Osteoblast (primary cell): ENCODE measurements at regions not wholly inside any gene's neighbourhood (a gene's known extent, or its start where the extent isn't known, plus 50 kb on each side); places are given as distances from the start of the nearest gene placed in this dataset.

Experiments used
- DNase-seq: peaks from one replicate; pipeline ENCODE4 v3.0.0; 2011; ENCODE audit warnings: low spot score, mixed read lengths; ENCODE audit not compliant: insufficient read length; ENCODE audit errors: missing footprints
- H2AFZ ChIP-seq: 2 replicates; pipeline ENCODE4 v1.6.0; 2011; ENCODE audit warnings: mild to moderate bottlenecking, low read length
- H3K27ac ChIP-seq: 2 replicates; pipeline ENCODE4 v1.5.1; 2011; ENCODE audit warnings: mild to moderate bottlenecking, low read depth, low read length, moderate library complexity
- H3K27me3 ChIP-seq: 2 replicates; pipeline ENCODE4 v1.6.0; 2012; ENCODE audit warnings: mild to moderate bottlenecking, control low read depth, inconsistent platforms, low read length, moderate library complexity; ENCODE audit not compliant: insufficient read depth
- H3K36me3 ChIP-seq: 2 replicates; pipeline ENCODE4 v1.5.1; 2011; ENCODE audit warnings: mild to moderate bottlenecking, low read length, control low read depth, moderate library complexity; ENCODE audit not compliant: insufficient read depth
- H3K4me1 ChIP-seq: 2 replicates; pipeline ENCODE4 v1.5.1; 2011; ENCODE audit warnings: mild to moderate bottlenecking, low read length, control low read depth, moderate library complexity; ENCODE audit not compliant: insufficient read depth
- H3K4me2 ChIP-seq: 2 replicates; pipeline ENCODE4 v1.6.0; 2011; ENCODE audit warnings: mild to moderate bottlenecking, low read length; ENCODE audit not compliant: insufficient read depth
- H3K4me3 ChIP-seq: fragments of 200-600 bp; sonication (generic); 3 replicates; pipeline ENCODE4 v1.5.1; 2012; ENCODE audit warnings: mild to moderate bottlenecking, low read length, inconsistent platforms; ENCODE audit not compliant: insufficient read depth
- H3K79me2 ChIP-seq: 2 replicates; pipeline ENCODE4 v1.6.0; 2012; ENCODE audit warnings: mild to moderate bottlenecking, low read length, control low read depth, inconsistent platforms; ENCODE audit not compliant: insufficient read depth
- H3K9me3 ChIP-seq: 2 replicates; pipeline ENCODE4 v1.5.1; 2011; ENCODE audit warnings: low read depth, low read length, control low read depth
- H4K20me1 ChIP-seq: 2 replicates; pipeline ENCODE4 v1.6.0; 2012; ENCODE audit warnings: mild to moderate bottlenecking, low read length, control low read depth; ENCODE audit not compliant: insufficient read depth
- CTCF ChIP-seq: IDR thresholded peaks from 2 replicates; pipeline ENCODE4 v1.5.1; 2011; ENCODE audit warnings: mild to moderate bottlenecking, low read depth, low read length, moderate library complexity; ENCODE audit errors: extremely low read depth

GRCh38 chr14:103209054-103209453, 85.8 kb downstream of the TNFAIP2 start:
- Histone ChIP-seq H3K4me1 (peaks cover 3% of the 10 kb centered on the region), H3K4me3 (no peak overlapping the region), H3K79me2 (no peaks in the 10 kb centered on the region), H3K9me3 (peaks cover 4% of the 10 kb centered on the region), H4K20me1 (no peaks in the 10 kb centered on the region), H3K27ac (peak overlapping the region; percentile 18), H3K27me3 (peaks cover 33% of the 10 kb centered on the region), H2AFZ (no peak overlapping the region), H3K36me3 (no peaks in the 10 kb centered on the region), H3K4me2 (no peak overlapping the region)
- no peak for DNase-seq
- no peak for TF ChIP-seq CTCF

GRCh38 chr14:103209506-103209905, 86.2 kb downstream of the TNFAIP2 start:
- H3K4me2 ChIP-seq = no peak overlapping the region
- H2AFZ ChIP-seq = no peak overlapping the region
- no peak overlapping the region for H3K27ac ChIP-seq
- no peak for DNase-seq
- TF ChIP-seq CTCF = no peak
- H3K4me3 ChIP-seq = no peak overlapping the region
- H3K79me2 ChIP-seq = no peaks in the 10 kb centered on the region
- no peaks in the 10 kb centered on the region for H4K20me1 ChIP-seq
- peaks cover 33% of the 10 kb centered on the region for H3K27me3 ChIP-seq
- H3K9me3 ChIP-seq = peaks cover 1% of the 10 kb centered on the region
- H3K36me3 ChIP-seq = no peaks in the 10 kb centered on the region
- peaks cover 3% of the 10 kb centered on the region for H3K4me1 ChIP-seq

GRCh38 chr14:103213331-103213730, 90.1 kb downstream of the TNFAIP2 start:
- no peak overlapping the region for H2AFZ ChIP-seq
- H4K20me1 ChIP-seq = no peaks in the 10 kb centered on the region
- peaks cover 3% of the 10 kb centered on the region for H3K9me3 ChIP-seq
- no peak overlapping the region for H3K4me3 ChIP-seq
- peaks cover 26% of the 10 kb centered on the region for H3K27me3 ChIP-seq
- no peak overlapping the region for H3K4me2 ChIP-seq
- H3K4me1 ChIP-seq = no peaks in the 10 kb centered on the region
- DNase-seq = no peak
- no peaks in the 10 kb centered on the region for H3K79me2 ChIP-seq
- TF ChIP-seq CTCF = no peak
- no peaks in the 10 kb centered on the region for H3K36me3 ChIP-seq
- no peak overlapping the region for H3K27ac ChIP-seq

GRCh38 chr14:103214461-103214958, 91.2 kb downstream of the TNFAIP2 start:
- H2AFZ ChIP-seq = no peak overlapping the region
- peaks cover 3% of the 10 kb centered on the region for H3K9me3 ChIP-seq
- DNase-seq = no peak
- no peak overlapping the region for H3K4me2 ChIP-seq
- no peaks in the 10 kb centered on the region for H3K4me1 ChIP-seq
- no peak overlapping the region for H3K4me3 ChIP-seq
- no peak for TF ChIP-seq CTCF
- H3K79me2 ChIP-seq = no peaks in the 10 kb centered on the region
- H3K27ac ChIP-seq = no peak overlapping the region
- no peaks in the 10 kb centered on the region for H3K36me3 ChIP-seq
- H3K27me3 ChIP-seq = peaks cover 14% of the 10 kb centered on the region
- H4K20me1 ChIP-seq = no peaks in the 10 kb centered on the region
